HEK293 (cell line): ENCODE measurements at regions not wholly inside any gene's neighbourhood (a gene's known extent, or its start where the extent isn't known, plus 50 kb on each side); places are given as distances from the start of the nearest gene placed in this dataset.
"Not testable (repeated sequence)": the region's sequence is repeated elsewhere in the genome, so short reads cannot be mapped to it uniquely, and the experiment has no call there.

ENCODE experiments used
- HOXC10 ChIP-seq: sonication (generic); formaldehyde crosslinking; IDR thresholded peaks from 2 replicates; pipeline ENCODE4 v1.8.1; 2023; ENCODE audit warnings: mild to moderate bottlenecking, missing genetic modification reagents
- ZNF76 ChIP-seq: fragments of 450-650 bp; formaldehyde crosslinking; IDR thresholded peaks from 2 replicates; pipeline ENCODE4; 2016; ENCODE audit warnings: low read depth, missing biosample characterization, missing genetic modification characterization, borderline replicate concordance
- TF ChIP-seq, protein P1 (sequence below): fragments of 450-650 bp; formaldehyde crosslinking; IDR thresholded peaks from 2 replicates; pipeline ENCODE4 v1.5.1; 2016; ENCODE audit warnings: missing biosample characterization, missing genetic modification characterization

DNA sequence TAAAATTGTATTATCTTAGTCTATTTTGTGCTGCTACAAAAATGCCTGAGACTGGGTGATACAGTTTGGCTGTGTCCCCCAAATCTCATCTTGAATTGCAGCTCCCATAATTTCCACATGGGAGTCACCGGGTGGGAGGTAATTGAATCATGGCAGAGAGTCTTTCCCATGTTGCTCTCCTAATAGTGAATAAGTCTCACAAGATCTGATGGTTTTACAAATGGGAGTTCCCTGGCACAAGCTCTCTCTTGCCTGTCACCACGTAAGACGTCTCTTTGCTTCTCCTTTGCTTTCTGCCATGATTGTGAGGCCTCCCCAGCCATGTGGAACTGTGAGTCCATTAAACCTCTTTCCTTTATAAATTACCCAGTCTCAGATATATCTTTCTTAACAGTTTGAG, 57.0 kb upstream of the SLC35F5 start:
- TF ChIP-seq, protein P1, sequence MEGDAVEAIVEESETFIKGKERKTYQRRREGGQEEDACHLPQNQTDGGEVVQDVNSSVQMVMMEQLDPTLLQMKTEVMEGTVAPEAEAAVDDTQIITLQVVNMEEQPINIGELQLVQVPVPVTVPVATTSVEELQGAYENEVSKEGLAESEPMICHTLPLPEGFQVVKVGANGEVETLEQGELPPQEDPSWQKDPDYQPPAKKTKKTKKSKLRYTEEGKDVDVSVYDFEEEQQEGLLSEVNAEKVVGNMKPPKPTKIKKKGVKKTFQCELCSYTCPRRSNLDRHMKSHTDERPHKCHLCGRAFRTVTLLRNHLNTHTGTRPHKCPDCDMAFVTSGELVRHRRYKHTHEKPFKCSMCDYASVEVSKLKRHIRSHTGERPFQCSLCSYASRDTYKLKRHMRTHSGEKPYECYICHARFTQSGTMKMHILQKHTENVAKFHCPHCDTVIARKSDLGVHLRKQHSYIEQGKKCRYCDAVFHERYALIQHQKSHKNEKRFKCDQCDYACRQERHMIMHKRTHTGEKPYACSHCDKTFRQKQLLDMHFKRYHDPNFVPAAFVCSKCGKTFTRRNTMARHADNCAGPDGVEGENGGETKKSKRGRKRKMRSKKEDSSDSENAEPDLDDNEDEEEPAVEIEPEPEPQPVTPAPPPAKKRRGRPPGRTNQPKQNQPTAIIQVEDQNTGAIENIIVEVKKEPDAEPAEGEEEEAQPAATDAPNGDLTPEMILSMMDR (tag by site-specific recombination): not testable (repeated sequence)
- not testable (repeated sequence) for TF ChIP-seq HOXC10; ZNF76 (tag by site-specific recombination)
